MM.1S (cell line): ENCODE measurements at regions not wholly inside any gene's neighbourhood (a gene's known extent, or its start where the extent isn't known, plus 50 kb on each side); places are given as distances from the start of the nearest gene placed in this dataset.

Source experiments
- EZH2 ChIP-seq: fragments of 300-600 bp; sonication (generic); optimal IDR thresholded peaks from 2 replicates; pipeline ENCODE3; 2017; ENCODE audit warnings: low read depth, mild to moderate bottlenecking, antibody characterized with exemption, low read length, mixed read lengths
- EZH2phosphoT487 ChIP-seq: fragments of 300-600 bp; sonication (generic); IDR thresholded peaks from 2 replicates; pipeline ENCODE4 v1.6.1; 2018; ENCODE audit warnings: antibody characterized with exemption, low read length
- TF ChIP-seq, protein P1 (sequence below): fragments of 300-600 bp; sonication (generic); IDR thresholded peaks from 2 replicates; pipeline ENCODE4 v1.5.1; 2016; ENCODE audit warnings: antibody characterized with exemption, low read length, mixed read lengths

DNA sequence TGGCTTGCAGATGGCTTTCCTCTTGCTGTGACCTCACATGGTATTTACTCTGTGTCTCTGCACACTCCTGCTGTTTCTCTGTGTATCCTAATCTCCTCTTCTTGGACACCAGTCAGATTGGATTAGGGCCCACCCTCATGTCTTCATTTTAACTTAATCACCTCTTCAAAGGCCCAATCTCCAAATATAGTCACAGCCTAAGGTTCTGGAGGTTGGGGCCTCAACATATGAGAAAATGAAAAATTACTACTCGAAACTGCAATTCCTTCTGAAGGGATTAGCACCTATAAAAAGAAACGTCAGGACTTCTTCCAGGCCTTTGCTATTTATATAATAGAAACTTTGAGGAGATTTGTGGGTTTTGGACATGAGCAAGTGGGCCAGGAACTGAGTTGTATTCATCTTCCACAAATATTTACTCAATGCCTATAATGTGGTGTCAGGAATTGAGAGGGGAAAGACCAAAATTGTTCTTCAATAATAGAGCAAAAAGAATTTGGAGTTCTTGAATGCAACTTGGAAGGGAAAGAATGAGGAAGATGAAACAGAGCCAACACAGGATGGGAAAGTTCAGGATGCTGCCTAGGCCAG lies 270.0 kb upstream of the FN1 start:
- TF ChIP-seq, protein P1, sequence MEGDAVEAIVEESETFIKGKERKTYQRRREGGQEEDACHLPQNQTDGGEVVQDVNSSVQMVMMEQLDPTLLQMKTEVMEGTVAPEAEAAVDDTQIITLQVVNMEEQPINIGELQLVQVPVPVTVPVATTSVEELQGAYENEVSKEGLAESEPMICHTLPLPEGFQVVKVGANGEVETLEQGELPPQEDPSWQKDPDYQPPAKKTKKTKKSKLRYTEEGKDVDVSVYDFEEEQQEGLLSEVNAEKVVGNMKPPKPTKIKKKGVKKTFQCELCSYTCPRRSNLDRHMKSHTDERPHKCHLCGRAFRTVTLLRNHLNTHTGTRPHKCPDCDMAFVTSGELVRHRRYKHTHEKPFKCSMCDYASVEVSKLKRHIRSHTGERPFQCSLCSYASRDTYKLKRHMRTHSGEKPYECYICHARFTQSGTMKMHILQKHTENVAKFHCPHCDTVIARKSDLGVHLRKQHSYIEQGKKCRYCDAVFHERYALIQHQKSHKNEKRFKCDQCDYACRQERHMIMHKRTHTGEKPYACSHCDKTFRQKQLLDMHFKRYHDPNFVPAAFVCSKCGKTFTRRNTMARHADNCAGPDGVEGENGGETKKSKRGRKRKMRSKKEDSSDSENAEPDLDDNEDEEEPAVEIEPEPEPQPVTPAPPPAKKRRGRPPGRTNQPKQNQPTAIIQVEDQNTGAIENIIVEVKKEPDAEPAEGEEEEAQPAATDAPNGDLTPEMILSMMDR, result no peak
- TF ChIP-seq EZH2 (no peak), EZH2phosphoT487 (no peak)
